ENCODE measurements at regions not wholly inside any gene's neighbourhood (a gene's known extent, or its start where the extent isn't known, plus 50 kb on each side); places are given as distances from the start of the nearest gene placed in this dataset.
A peak's percentile ranks its signal among the peaks of the same experiment; 100 is the strongest.

- Histone ChIP-seq H3K4me1 (no peaks in the 10 kb centered on the region), H3K36me3 (no peaks in the 10 kb centered on the region), H3K27ac (no peak overlapping the region), H3K27me3 (no peaks in the 10 kb centered on the region), H3K4me3 (no peak overlapping the region), H3K9me3 (peaks cover 0 to 5% (median 2%) of the 10 kb centered on the region in 4 donors)
- DNase-seq (peak in 1 of 2 donors; percentile 53), ATAC-seq (ENCODE audit: low FRiP score in 2 of 2) (peak in 1 of 2 donors; percentile 59)
- TF ChIP-seq EP300 (IDR thresholded peaks at IDR 0.05) (no peak), CTCF (IDR thresholded peaks at IDR 0.05) (no peak), POLR2AphosphoS5 (IDR thresholded peaks at IDR 0.05) (no peak)
- 83 to 97% methylated on average over 6 to 12 of the region's 12 CpGs for WGBS, 2 donors
Observed at GRCh38 chr3:164818318-164818717, 260.0 kb downstream of the SI start.

- WGBS, 2 donors = 94 to 100% methylated on average over 1 to 15 of the region's 15 CpGs
- DNase-seq (peak in 1 of 2 donors; percentile 77), ATAC-seq (ENCODE audit: low FRiP score in 2 of 2) (no peak)
- Histone ChIP-seq H3K9me3 (peaks cover 0 to 5% (median 2%) of the 10 kb centered on the region in 4 donors), H3K4me3 (no peak overlapping the region), H3K27ac (no peak overlapping the region), H3K27me3 (no peaks in the 10 kb centered on the region), H3K36me3 (no peaks in the 10 kb centered on the region), H3K4me1 (no peaks in the 10 kb centered on the region)
- TF ChIP-seq CTCF (IDR thresholded peaks at IDR 0.05) (no peak), EP300 (IDR thresholded peaks at IDR 0.05) (no peak), POLR2A (IDR thresholded peaks at IDR 0.05) (no peak), POLR2AphosphoS5 (IDR thresholded peaks at IDR 0.05) (no peak)
Observed at GRCh38 chr3:164814106-164814505, 264.2 kb downstream of the SI start.

- ATAC-seq (ENCODE audit: low FRiP score in 2 of 2) = no peak
- no peaks in the 10 kb centered on the region for H3K36me3 ChIP-seq
- H3K27me3 ChIP-seq = no peaks in the 10 kb centered on the region
- DNase-seq = no peak
- H3K9me3 ChIP-seq = no peaks in the 10 kb centered on the region
- TF ChIP-seq POLR2A (IDR thresholded peaks at IDR 0.05) (no peak), POLR2AphosphoS5 (IDR thresholded peaks at IDR 0.05) (no peak), CTCF (IDR thresholded peaks at IDR 0.05) (no peak), EP300 (IDR thresholded peaks at IDR 0.05) (no peak)
- H3K4me3 ChIP-seq = no peak overlapping the region
- H3K4me1 ChIP-seq = no peaks in the 10 kb centered on the region
- no peak overlapping the region for H3K27ac ChIP-seq
- WGBS, 2 donors = 77 to 93% methylated on average over 6 of the region's 6 CpGs
Observed at GRCh38 chr3:164812042-164812441, 266.3 kb downstream of the SI start.

- no peaks in the 10 kb centered on the region for H3K36me3 ChIP-seq
- H3K9me3 ChIP-seq = no peaks in the 10 kb centered on the region
- ATAC-seq (ENCODE audit: low FRiP score in 2 of 2) (no peak), DNase-seq (no peak)
- WGBS, 2 donors = 76 to 92% methylated on average over 2 of the region's 2 CpGs
- TF ChIP-seq CTCF (IDR thresholded peaks at IDR 0.05) (no peak), EP300 (IDR thresholded peaks at IDR 0.05) (no peak), POLR2A (IDR thresholded peaks at IDR 0.05) (no peak), POLR2AphosphoS5 (IDR thresholded peaks at IDR 0.05) (no peak)
- H3K27me3 ChIP-seq = no peaks in the 10 kb centered on the region
- no peak overlapping the region for H3K4me3 ChIP-seq
- no peaks in the 10 kb centered on the region for H3K4me1 ChIP-seq
- no peak overlapping the region for H3K27ac ChIP-seq
Observed at GRCh38 chr3:164806188-164806587, 272.1 kb downstream of the SI start.

- no peaks in the 10 kb centered on the region for H3K36me3 ChIP-seq
- H3K4me3 ChIP-seq = no peak overlapping the region
- H3K9me3 ChIP-seq = no peaks in the 10 kb centered on the region
- DNase-seq = no peak
- TF ChIP-seq EP300 (IDR thresholded peaks at IDR 0.05) (no peak), CTCF (IDR thresholded peaks at IDR 0.05) (no peak), POLR2AphosphoS5 (IDR thresholded peaks at IDR 0.05) (no peak), POLR2A (IDR thresholded peaks at IDR 0.05) (no peak)
- ATAC-seq (ENCODE audit: low FRiP score in 2 of 2) = no peak
- H3K27ac ChIP-seq = no peak overlapping the region
- 70 to 81% methylated on average over 1 of the region's 1 CpG for WGBS, 2 donors
- no peaks in the 10 kb centered on the region for H3K4me1 ChIP-seq
- H3K27me3 ChIP-seq = no peaks in the 10 kb centered on the region
Observed at GRCh38 chr3:164794099-164794498, 284.2 kb downstream of the SI start.
